Activated T-cell treated with anti-CD3 and anti-CD28 coated beads for 4 hours (primary cell): ENCODE measurements at regions not wholly inside any gene's neighbourhood (a gene's known extent, or its start where the extent isn't known, plus 50 kb on each side); places are given as distances from the start of the nearest gene placed in this dataset.

ENCODE experiments used
- DNase-seq: peaks from one replicate; pipeline ENCODE4 v3.0.0-alpha.2; 2020

- no peak for DNase-seq
Observed at GRCh38 chr3:194267744-194268653, 83.1 kb downstream of the CPN2 start.

GRCh38 chr3:194268654-194269512 is 82.2 kb downstream of the CPN2 start:
- no peak for DNase-seq

- DNase-seq = no peak
Observed at GRCh38 chr3:194269610-194270145, 81.5 kb downstream of the CPN2 start.

GRCh38 chr3:194270627-194271459 is 80.3 kb downstream of the CPN2 start:
- no peak for DNase-seq

- DNase-seq = no peak
Observed at GRCh38 chr3:194271460-194272035, 79.6 kb downstream of the CPN2 start.

GRCh38 chr3:194272221-194272620 is 78.9 kb downstream of the CPN2 start:
- no peak for DNase-seq

GRCh38 chr3:194272861-194273742 is 78.0 kb downstream of the CPN2 start:
- DNase-seq = no peak

- DNase-seq = no peak
Observed at GRCh38 chr3:194273743-194274310, 77.3 kb downstream of the CPN2 start.

GRCh38 chr3:194274424-194275085 is 76.6 kb downstream of the CPN2 start:
- DNase-seq = no peak

GRCh38 chr3:194275291-194275690 is 75.8 kb downstream of the CPN2 start:
- DNase-seq = no peak

- no peak for DNase-seq
Observed at GRCh38 chr3:194275721-194276120, 75.4 kb downstream of the CPN2 start.

GRCh38 chr3:194276768-194277103 is 74.4 kb downstream of the CPN2 start:
- DNase-seq = no peak

GRCh38 chr3:194277104-194277785 is 73.9 kb downstream of the CPN2 start:
- no peak for DNase-seq

GRCh38 chr3:194277786-194278130 is 73.4 kb downstream of the CPN2 start:
- no peak for DNase-seq

- DNase-seq = no peak
Observed at GRCh38 chr3:194278186-194278845, 72.8 kb downstream of the CPN2 start.

GRCh38 chr3:194279101-194279500 is 72.0 kb downstream of the CPN2 start:
- no peak for DNase-seq

- no peak for DNase-seq
Observed at GRCh38 chr3:194279701-194280360, 71.3 kb downstream of the CPN2 start.

GRCh38 chr3:194280777-194281176 is 70.4 kb downstream of the CPN2 start:
- no peak for DNase-seq

GRCh38 chr3:194281306-194281705 is 69.8 kb downstream of the CPN2 start:
- DNase-seq = no peak
